Vagina (tissue), 2 donors: ENCODE measurements at regions not wholly inside any gene's neighbourhood (a gene's known extent, or its start where the extent isn't known, plus 50 kb on each side); places are given as distances from the start of the nearest gene placed in this dataset.

Source experiments
- POLR2AphosphoS5 ChIP-seq, 2 donors: sonication (generic); formaldehyde crosslinking; IDR thresholded peaks; one replicate each; pipeline ENCODE4 v1.9.0; 2017; ENCODE audit warnings: antibody characterized with exemption in 2 of 2, mild to moderate bottlenecking in 2 of 2, low read depth in 1 of 2; ENCODE audit not compliant: insufficient read depth in 1 of 2
- TF ChIP-seq, protein P1 (sequence below), 3 experiments: fragments of 450-650 bp in 2 of 3; fragments of 200-600 bp in 1 of 3; sonication (generic) in 1 of 3; IDR thresholded peaks; one replicate each; pipeline ENCODE4 v1.5.1; 2017 to 2019; ENCODE audit warnings: antibody characterized with exemption in 3 of 3, mild to moderate bottlenecking in 2 of 3, moderate library complexity in 2 of 3

DNA sequence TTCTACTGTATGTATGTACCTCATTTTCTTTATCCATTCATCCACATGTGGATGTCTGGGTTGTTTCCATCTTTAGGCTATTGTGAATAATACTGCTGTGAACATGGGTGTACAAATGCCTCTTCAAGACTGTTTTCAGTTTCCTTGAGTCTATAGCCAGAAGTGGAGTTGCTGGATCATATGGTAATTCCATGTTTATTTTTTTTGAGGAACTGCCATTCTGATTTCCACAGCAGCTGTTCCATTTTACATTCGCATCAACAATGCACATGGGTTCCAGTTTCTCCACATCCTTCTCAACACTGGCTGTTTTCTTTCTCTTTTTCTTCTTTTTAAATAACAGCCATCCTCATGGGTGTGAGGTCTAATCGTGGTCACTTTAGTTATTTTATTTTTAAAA lies 69.9 kb upstream of the CTBP2 start:
- TF ChIP-seq, protein P1, sequence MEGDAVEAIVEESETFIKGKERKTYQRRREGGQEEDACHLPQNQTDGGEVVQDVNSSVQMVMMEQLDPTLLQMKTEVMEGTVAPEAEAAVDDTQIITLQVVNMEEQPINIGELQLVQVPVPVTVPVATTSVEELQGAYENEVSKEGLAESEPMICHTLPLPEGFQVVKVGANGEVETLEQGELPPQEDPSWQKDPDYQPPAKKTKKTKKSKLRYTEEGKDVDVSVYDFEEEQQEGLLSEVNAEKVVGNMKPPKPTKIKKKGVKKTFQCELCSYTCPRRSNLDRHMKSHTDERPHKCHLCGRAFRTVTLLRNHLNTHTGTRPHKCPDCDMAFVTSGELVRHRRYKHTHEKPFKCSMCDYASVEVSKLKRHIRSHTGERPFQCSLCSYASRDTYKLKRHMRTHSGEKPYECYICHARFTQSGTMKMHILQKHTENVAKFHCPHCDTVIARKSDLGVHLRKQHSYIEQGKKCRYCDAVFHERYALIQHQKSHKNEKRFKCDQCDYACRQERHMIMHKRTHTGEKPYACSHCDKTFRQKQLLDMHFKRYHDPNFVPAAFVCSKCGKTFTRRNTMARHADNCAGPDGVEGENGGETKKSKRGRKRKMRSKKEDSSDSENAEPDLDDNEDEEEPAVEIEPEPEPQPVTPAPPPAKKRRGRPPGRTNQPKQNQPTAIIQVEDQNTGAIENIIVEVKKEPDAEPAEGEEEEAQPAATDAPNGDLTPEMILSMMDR (IDR thresholded peaks at IDR 0.05) = no peak
- TF ChIP-seq POLR2AphosphoS5 (IDR thresholded peaks at IDR 0.05; ENCODE audit: insufficient read depth in 1 of 2, low read depth in 1 of 2) = no peak
